GM23338 (cell line): ENCODE measurements at regions not wholly inside any gene's neighbourhood (a gene's known extent, or its start where the extent isn't known, plus 50 kb on each side); places are given as distances from the start of the nearest gene placed in this dataset.
"Not testable (repeated sequence)": the region's sequence is repeated elsewhere in the genome, so short reads cannot be mapped to it uniquely, and the experiment has no call there.

Source experiments
- CTCF ChIP-seq, 2 experiments: fragments of 200-600 bp in 1 of 2; sonication (generic) in 1 of 2; conservative IDR thresholded peaks; 2 replicates each; pipeline versions ENCODE4 v1.5.1 to v1.6.1; 2016 to 2017; ENCODE audit warnings: antibody characterized with exemption in 2 of 2, low read depth in 2 of 2, mild to moderate bottlenecking in 2 of 2, moderate library complexity in 1 of 2
- EZH2 ChIP-seq: fragments of 200-600 bp; sonication (generic); IDR thresholded peaks from one replicate; pipeline ENCODE4 v1.8.0; 2017; ENCODE audit warnings: antibody characterized with exemption, mild to moderate bottlenecking, low read depth; ENCODE audit not compliant: unreplicated experiment
- POLR2AphosphoS5 ChIP-seq: IDR thresholded peaks from 2 replicates; pipeline ENCODE4 v1.6.1; 2016; ENCODE audit warnings: antibody characterized with exemption, low read depth

- TF ChIP-seq CTCF (conservative IDR thresholded peaks at IDR 0.05; ENCODE audit: low read depth in 2 of 2); EZH2; POLR2AphosphoS5: not testable (repeated sequence)
Observed at GRCh38 chr7:39765833-39766232, 142.5 kb downstream of the RALA start.
